IPS-NIHi11 (cell line): ENCODE measurements at regions not wholly inside any gene's neighbourhood (a gene's known extent, or its start where the extent isn't known, plus 50 kb on each side); places are given as distances from the start of the nearest gene placed in this dataset.
A peak's percentile ranks its signal among the peaks of the same experiment; 100 is the strongest.
"Not testable (repeated sequence)": the region's sequence is repeated elsewhere in the genome, so short reads cannot be mapped to it uniquely, and the experiment has no call there.

Source experiments
- DNase-seq: peaks from one replicate; pipeline ENCODE4 v3.0.0; 2012; ENCODE audit warnings: mixed read lengths, low spot score

DNA sequence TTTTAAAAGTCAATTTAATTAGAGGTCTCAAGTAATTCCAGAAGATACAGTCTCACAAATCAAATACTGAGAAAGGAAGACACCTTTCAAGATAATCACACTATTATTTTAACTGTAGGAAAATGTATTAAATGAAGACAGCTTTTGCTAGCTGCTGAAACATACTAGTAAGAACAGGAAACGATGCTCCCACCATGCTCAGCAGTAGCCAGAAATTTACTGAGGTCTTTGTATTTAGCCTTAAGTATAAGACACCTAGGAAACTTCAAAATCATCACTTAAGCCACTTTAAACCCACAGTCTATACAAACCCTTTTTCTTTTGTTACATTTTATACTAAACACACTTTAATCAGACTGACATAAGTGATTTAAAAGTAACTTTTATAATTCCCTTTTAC, 72.7 kb upstream of the NPIPB12 start:
- DNase-seq, result not testable (repeated sequence)

DNA sequence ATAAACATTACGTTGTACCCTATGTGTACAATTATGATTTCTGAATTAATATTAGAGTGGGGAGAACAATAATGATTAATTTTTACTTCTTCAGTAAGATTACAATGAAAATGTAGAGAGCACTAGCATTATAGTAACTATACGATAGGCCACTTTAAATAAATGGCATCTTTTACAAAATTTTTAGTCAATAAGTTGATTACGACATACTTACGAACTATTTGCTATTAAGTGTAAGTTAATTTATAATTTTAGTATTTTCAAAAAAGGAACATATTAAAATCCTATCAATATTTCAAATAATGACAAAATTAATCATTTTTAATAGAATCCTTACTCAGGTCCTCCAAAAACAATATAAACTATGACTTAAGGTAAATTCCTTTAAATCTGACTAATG, 75.6 kb upstream of the NPIPB12 start:
- DNase-seq, result not testable (repeated sequence)

GRCh38 chr16:29591919-29592318, 71.1 kb upstream of the SPN start:
- not testable (repeated sequence) for DNase-seq

DNA sequence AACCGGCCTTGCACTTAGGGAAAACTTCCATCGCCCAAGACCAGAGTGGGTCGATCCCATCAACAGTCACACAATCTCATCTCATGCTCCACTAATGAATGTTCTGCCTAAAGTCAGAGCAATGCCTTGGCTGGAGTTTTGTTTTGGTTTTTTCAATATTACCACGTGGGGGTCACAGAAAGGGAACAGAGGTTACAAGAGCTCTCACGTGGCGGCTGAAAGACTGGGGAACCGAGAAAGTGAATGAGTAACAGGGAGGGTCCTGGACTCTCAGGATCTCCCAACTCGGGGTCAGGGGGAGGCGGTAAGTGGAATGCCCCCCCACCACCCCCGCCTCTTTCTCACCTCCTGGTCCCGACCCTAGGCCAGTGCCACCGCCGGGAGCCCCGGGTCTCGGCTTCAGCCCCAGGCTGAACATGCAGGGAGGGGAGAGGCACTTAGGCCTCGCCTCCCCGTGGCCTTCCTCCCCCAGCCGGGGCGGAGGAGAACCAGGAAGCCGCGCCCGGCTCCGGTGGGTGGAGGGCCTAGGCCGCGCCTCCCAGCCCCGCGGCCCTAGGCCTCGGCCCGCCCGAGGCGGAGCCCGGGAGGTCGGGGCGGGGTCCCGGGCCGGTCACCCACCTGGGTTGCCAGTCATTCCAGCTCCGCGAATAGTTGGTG, 68.7 kb upstream of the SPN start:
- peak; percentile 43 for DNase-seq

- DNase-seq, result peak; percentile 74
Measured at GRCh38 chr16:29594926-29595838, 67.9 kb upstream of the SPN start.

DNA sequence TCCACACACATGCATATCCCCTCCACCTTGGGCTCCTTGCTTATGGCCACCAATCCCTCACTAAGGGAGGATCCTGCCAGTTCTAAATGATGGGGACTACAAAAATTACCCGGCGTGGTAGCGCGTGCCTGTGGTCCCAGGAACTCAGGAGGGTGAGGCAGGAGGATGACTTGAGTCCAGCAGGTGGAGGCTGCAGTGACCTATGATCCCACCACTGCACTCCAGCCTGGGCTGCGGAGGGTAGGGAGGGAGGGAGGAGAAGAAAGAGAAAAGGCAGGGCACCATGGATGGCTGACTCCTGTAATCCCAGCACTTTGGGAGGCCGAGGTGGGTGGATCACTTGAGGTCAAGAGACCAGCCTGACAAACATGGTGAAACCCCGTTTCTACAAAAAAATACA, 66.0 kb upstream of the SPN start:
- DNase-seq, result not testable (repeated sequence)

DNA sequence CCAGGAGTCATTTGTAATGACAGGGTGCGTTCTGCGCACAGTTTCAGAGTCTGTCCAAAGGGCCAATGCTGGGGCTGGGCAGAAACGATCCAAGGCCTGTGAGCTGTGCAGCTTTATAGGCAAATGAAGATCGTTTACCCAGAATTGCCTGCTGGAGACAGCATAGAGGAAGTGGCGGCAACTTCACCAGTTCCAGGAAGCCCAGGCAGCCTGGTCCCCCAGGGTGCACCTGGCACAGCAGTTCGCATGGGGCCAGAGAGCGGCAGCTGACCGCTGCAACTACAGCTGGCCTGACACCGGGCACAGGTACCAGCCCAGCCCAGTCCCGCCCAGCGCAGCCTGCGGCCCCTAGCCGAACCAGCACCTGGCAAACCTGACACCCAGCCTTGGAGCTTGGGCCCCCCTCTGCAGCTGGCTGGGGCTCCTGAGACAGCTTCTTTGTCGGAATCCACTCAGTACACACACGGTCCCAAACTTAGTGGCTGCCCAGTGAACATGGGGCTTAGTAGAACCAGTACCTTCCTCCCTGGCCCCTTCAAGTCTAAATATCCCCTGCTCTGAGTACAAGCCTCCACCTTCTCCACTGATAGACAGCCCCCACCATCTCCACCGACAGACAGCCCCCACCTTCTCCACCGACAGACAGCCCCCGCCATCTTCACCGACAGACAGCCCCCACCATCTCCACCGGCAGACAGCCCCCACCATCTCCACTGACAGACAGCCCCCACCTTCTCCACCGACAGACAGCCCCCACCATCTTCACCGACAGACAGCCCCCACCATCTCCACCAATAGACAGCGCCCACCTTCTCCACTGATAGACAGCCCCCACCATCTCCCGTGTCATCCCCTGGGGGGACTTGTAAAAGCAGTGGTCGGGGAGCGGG, 62.7 kb upstream of the SPN start:
- DNase-seq, result not testable (repeated sequence)

GRCh38 chr16:29602247-29602625, 60.8 kb upstream of the SPN start:
- DNase-seq, result not testable (repeated sequence)

- DNase-seq, result not testable (repeated sequence)
Measured at GRCh38 chr16:29602683-29603088, 60.4 kb upstream of the SPN start.

DNA sequence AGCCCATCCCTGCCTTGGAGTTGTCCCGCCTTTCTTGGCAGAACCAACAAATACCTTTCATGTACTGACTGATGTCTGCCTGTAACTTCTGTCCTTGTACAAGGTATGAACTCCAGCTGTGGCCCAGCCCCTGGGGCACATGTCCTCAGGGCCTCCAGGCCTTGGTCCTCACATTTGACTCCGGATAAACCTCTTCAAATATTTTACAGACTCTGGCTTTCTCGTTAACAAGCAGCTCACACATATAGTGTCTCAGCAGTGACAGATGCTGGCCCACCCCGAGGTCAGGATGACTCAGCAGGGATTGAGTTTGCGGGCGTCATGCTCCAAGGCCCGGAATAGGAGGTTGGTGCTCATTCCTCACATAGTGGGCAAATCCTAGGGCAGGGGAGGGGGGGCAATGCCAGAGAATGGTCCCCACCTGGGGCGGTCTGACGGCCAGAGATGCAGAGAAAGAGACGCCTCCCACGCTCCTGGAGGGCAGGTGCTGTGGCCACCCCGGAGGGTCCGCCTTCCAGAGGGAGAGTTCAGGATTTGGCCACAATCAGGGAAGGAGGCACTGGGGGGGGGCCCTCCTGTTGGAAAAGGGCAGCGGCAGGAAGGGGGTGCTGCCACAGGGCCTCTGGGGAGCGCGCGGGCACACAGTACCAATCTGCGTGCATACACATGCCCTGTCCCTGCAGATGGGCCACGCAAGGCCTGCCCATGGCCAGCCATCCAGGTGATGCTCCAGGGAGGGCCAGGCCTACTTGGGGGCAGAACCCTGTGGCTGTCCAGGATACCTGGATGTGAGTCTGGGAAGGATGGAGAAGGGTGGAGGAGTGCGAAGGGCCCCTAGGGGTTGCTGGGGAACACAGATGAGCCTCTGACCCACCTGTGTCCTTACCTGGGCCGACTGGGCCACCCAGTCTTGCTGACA, 58.2 kb upstream of the SPN start:
- DNase-seq, result peak; percentile 2

- DNase-seq, result not testable (repeated sequence)
Measured at GRCh38 chr16:29605593-29606205, 57.3 kb upstream of the SPN start.

DNA sequence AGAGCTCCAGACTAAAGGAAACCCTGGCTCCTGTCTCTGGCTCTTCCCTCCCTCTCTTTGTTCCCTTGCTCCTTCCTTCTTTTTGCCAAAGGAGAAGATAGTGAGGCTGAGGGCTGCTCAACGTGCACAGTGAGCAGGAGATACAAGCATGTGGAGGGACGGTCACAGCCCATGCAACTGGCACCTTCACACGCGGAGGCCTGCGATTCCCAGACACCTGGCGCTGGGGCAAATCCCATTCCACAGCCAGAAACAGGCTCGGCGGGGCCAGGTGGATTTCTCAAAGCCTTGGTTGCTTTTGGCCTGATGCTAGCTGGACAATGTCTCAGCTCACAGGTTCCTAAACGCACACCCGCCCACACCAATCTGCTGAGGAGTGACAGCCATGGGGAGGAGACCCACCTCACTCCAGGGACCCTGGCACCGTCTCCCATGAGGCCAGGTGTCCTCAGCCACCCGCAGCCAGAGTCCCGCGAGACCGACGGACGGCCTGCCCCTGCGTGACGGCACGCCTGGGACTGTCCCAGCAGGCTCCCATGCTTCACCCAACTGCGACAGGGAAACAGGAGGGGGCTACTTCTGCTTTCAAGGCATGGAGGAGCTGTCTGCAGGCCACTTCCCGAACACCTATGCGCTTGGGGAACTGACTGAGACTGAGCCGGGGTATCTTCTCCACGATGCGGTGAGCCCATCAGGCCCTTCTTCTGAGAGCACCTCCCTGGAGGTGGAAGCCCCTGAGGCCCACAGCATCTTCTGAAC, 56.2 kb upstream of the SPN start:
- DNase-seq, result not testable (repeated sequence)

DNA sequence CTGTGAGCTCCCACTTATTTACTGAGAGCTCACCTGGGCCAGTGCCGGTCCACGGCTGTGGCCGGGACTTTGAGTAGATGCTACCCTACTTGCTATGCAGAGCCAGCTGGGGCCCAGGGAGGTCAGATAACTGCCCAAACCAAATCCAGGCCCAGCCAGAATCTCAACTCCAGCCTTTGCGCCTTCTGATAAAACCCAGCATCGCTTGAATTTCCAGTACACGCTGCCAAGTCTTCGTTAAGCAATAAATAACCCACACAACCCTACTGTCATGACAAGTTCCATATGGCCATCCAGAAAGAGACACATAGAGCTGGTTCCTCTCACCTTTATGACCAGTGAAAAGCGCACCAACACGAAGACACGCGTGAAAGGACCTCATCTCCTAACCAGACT, 55.6 kb upstream of the SPN start:
- not testable (repeated sequence) for DNase-seq

- DNase-seq, result not testable (repeated sequence)
Measured at GRCh38 chr16:29612381-29613306, 50.4 kb upstream of the SPN start.
